Putamen (tissue), 1 donor: ENCODE measurements at regions not wholly inside any gene's neighbourhood (a gene's known extent, or its start where the extent isn't known, plus 50 kb on each side); places are given as distances from the start of the nearest gene placed in this dataset.
"Not testable (repeated sequence)": the region's sequence is repeated elsewhere in the genome, so short reads cannot be mapped to it uniquely, and the experiment has no call there.

ENCODE experiments used
- DNase-seq: peaks from one replicate; pipeline ENCODE4 v3.0.0-alpha.2; 2016; ENCODE audit warnings: low spot score

DNA sequence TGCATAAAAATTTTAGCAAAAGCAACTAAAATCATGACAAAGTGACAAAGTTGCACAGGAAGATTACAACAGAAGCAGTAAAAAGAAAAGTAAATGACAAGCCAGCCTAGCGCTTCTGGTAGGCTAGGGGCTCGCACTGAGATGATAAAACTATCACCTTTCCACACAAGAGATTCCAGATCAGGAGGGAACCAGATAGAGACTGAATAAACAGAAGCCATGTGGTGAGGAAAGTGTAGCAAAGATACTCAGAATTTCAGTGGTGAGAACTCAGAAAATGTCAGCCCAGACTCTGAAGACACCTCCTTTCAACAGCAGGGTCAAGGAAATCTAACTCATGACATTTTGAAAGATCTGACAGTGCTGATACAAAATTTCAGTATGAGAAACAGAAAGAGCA, 77.4 kb upstream of the DNAJC10 start:
- DNase-seq: no peak

DNA sequence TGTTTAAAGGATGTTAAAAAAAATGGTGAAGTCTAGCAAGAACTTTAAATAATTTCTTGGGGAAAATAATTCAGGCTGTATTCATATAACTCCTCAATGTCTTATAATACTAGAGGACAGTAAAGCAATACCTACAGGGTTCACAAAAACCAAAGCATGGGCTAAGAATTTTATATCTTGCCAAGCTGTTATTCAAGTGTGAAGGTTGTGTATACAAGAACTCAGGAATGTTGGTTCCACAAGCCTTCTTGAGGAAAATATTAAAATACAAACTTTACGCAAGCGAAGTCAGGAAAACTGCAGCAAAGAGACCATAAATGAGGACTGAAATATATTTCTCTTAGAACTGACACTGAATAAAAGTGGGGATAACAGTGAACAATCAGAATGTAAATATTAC, 76.1 kb upstream of the DNAJC10 start:
- no peak for DNase-seq

DNA sequence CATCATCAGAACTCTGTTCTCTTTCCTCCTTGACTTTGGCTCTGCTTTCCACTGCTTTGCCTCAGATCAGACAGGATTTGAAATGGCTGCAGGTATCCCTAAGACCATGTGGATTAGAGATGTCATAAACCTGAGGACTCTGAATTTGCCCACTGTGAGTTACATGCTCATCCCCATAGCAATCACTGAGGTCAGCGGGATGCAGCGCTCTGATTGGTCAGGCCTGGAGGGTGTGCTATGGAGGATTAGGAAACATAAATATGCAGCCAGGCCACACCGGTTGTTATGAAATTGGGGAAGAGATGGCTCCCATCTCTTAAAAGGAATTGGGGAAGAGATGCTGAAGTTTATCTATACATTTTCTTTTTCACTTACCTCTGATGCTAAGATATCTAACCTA, 73.7 kb upstream of the DNAJC10 start:
- peak; percentile 34 for DNase-seq

DNA sequence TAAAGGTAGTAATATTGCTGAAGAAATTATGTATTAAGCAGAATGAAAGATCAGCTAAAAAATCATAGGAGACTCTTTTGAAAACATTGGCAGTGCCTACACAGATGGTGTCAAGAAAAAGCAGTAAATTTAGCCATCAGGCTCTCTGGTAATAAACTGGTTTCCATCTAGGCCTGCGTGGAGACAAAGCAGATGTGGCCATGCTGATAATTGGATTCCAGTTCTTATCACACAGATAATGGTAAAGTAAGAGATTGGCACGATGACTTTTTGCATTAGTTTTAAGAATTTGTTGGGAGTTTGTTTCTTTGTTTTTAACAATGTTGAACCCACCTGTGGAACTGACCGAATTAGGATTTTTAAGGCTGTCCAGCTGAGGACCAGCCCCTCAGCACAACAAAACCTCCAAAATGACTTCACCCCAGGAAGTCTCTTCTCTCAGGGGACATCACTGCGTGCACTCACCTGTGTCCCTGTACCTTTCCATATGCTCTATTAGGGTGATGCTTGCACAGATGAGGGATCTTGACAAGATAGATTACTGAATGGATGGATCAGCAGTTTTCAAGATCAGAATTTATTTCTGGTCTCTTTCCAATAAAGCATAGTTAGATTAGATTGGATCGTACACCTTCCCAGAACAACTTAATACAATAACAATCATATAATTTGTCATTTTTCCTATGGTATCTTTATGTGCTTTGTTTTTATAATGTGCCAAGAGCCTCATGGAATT, 69.1 kb upstream of the DNAJC10 start:
- no peak for DNase-seq

DNA sequence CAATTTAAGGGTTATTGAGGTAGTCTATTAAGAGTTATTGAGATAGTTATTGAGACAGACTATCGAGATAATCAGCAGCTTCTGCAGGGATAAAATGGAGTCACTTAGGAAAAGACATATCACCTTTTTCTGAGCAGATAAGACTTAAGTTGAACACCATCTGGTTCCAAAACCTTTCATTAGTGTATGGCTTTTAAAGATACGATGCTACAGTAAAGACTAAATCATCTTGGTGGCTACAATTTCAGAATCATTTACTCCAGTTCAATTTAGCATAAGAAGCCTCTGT, 68.6 kb upstream of the DNAJC10 start:
- no peak for DNase-seq

DNA sequence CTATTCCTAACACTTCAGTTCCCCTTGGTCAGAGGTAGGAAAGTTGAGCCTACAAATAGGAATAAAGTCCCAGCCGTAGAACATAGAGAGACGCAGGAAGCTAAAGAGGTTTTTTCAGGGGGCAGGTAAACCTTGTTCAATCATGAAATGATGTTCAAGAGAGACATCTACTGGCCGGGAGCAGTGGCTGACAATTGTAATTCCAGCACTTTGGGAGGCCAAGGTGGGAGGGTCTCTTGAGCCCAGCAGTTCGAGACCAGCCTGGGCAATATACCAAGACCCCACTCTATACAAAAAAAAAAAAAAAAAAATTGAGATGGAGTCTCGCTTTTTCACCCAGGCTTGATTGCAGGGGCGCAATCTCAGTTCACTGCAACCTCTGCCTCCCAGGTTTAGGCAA, 66.7 kb upstream of the DNAJC10 start:
- DNase-seq: peak; percentile 7

DNA sequence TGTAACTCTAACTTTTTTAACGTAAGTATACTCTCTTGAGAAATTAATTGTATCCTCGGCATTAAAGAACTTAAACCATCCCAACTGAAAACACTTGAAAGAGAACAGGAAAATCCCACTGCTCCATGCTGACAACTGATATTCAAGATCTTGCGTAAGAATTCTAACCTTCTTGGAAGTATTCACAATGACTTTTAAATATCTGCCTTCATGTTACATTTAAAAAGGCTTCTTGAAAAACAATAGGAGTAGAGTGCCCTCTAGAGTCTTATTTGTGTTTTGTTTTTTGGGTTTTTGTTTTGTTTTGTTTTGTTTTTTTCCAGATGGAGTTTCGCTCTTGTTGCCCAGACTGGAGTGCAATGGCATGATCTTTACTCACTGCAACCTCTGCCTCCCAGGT, 65.4 kb upstream of the DNAJC10 start:
- DNase-seq: peak; percentile 9

DNA sequence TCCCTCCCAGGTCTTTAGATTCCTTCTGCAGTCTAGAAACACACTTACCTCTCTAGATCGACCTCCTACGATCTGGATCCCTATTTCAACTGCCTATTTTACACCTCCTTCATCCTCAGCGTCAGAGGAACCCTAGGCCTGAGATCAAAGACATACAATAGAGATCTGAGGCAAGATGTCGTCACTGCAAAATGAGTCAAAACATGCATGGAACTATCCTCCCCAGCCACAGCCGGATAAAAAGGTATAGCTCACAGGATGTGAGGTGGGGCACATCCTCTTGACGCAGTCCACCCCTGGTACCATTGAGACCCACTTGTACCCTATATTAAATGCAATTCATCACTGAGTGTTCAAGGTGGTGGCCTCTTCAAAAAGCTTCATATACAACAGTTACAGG, 63.7 kb upstream of the DNAJC10 start:
- no peak for DNase-seq

DNA sequence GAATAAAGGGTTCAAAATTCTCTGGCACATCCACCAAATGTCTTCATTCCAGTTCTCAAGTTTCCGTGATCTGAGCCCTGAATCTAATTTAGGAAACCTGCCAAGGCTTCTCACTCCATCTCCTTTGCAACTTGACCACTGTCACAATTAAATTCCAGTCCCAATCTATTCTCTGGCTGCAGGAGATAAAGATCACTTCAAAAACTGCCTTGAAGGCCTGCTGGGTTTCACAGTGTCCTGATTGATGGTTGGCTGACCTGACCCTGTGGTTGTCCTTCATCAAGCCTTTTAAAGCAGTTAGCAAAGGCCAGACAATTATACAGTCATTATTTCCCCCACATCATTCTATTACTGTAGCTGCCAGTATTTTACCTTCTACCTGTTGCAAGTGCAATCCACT, 60.3 kb upstream of the DNAJC10 start:
- no peak for DNase-seq

DNA sequence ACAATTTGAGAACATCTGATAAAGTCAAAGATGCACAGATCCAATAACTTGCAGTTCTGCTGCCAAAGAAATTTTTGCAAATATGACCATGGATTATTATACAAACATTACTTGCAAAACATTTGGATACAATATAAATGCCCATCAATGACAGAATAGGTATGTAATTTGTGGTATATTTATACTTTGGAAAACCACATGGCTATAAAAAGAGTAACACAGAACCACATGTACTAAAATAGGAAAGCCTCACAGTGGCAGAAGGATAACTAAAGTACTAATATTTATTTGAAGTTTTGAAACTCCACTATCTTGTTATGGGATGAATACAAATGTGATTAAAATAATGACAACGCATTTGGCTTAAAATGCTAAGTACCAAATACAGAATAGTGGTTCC, 51.8 kb upstream of the DNAJC10 start:
- DNase-seq: no peak

DNA sequence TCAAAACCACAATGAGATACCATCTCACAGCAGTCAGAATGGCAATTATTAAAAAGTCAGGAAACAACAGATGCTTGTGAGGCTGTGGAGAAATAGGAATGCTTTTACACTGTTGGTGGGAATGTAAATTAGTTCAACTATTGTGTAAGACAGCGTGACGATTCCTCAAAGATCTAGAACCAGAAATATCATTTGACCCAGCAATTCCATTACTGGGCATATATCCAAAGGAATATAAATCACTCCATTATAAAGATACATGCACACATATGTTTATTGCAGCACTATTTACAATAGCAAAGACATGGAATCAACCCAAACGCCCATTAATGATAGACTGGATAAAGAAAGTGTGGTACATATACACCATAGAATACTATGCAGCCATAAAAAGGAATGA, 50.6 kb upstream of the DNAJC10 start:
- not testable (repeated sequence) for DNase-seq
